DMS153 treated with DMSO at 0.1 percent for 48 hours (cell line): ENCODE measurements at regions not wholly inside any gene's neighbourhood (a gene's known extent, or its start where the extent isn't known, plus 50 kb on each side); places are given as distances from the start of the nearest gene placed in this dataset.

ENCODE experiments used
- DNase-seq: peaks from one replicate; lab custom pipeline; 2025; ENCODE audit not compliant: unreplicated experiment; lab: John Stamatoyannopoulos, UW

- DNase-seq = no peak
These were observed 205.9 kb upstream of the CDIN1 start for GRCh38 chr15:36373550-36373949.

GRCh38 chr15:36389107-36389506 is 190.3 kb upstream of the CDIN1 start:
- no peak for DNase-seq

- no peak for DNase-seq
These were observed 188.9 kb upstream of the CDIN1 start for GRCh38 chr15:36390491-36390890.

GRCh38 chr15:36392676-36393266 is 186.7 kb upstream of the CDIN1 start:
- no peak for DNase-seq

DNA sequence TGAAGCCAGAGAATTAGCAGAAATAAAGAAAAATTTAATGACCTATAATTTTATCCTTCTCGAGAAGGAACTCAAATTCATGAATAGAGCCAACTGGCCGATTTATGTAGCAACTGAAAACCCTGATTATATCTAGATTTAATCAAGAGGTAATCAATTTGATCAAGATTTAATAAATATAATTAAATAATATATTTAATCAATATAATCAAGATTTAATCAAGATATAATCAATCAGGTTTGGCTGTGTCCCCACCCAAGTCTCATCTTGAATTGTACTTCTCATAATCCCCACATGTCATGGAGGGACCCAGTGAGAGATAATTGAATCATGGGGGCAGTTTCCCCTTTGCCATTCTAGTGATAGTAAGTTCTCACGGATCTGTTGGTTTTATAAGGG is 181.2 kb upstream of the CDIN1 start:
- no peak for DNase-seq

GRCh38 chr15:36399276-36399675 is 180.2 kb upstream of the CDIN1 start:
- no peak for DNase-seq

DNA sequence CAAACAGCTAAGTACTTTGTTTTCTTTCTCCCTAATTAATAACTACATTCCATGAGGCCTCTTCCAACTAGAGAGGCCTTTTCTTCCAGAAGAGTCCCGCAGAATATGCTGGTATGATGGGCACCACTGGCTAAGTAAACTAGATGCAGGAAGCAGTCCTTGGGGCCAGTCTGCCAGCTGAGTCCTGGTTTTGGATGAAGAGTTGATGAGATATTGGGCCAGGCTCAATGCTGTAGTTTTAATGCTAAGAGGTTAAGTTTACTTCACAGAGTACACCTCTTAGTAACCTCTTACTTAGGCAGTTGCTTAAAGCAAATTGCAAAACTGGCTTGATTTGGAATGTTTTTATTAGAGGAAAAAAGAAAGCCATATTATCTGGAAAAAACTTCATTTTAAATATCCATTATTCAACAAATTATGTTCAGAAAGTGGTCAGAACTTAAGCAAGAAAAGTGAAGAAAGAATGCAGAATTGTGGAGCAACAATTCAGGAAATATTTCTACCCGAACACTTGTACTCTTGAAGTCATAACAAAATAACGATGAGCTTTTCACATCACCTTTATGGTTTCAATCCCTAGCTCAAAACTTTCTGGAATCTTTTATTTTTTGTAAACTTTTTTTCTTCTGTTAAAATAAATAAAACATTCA is 178.4 kb upstream of the CDIN1 start:
- no peak for DNase-seq

DNA sequence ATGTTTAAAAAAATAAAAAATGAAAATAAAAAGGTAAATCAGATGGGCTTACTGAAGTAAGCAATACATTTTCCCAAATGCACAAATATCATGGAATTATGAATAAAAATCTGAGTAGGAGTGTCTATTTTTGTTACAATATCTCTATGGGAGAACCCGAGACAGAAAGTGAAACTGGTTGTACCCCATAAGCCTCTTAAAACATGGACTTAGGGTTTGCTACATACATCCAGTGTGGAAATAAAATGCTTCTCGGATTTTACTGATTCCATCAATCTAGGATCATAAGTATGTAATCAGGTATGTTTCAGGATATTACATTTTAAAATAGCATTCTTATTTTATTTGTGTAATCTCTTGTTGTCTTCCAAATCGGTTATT is 177.8 kb upstream of the CDIN1 start:
- DNase-seq = no peak

GRCh38 chr15:36403351-36403750 is 176.1 kb upstream of the CDIN1 start:
- DNase-seq = no peak

- no peak for DNase-seq
These were observed 173.1 kb upstream of the CDIN1 start for GRCh38 chr15:36406366-36406765.

- no peak for DNase-seq
These were observed 172.5 kb upstream of the CDIN1 start for GRCh38 chr15:36406911-36407310.

GRCh38 chr15:36407647-36408046 is 171.8 kb upstream of the CDIN1 start:
- DNase-seq = no peak

DNA sequence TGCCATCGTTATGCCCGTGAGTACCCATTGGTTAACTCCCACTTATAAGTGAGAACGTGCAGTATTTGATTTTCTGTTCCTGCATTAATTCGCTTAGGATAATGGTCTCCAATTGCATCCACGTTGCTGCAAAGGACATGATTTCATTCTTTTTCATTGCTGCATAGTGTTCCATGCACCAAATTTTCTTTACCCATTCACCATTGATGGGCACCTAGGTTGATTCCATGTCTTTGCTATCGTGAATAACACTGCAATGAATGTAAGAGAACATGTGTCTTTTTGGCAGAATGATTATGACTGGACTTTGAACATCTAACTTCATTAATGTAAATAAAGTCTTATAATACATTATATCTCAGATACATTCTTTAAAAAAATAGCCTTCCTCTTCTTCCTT is 169.6 kb upstream of the CDIN1 start:
- no peak for DNase-seq

GRCh38 chr15:36414670-36415069 is 164.8 kb upstream of the CDIN1 start:
- no peak for DNase-seq

DNA sequence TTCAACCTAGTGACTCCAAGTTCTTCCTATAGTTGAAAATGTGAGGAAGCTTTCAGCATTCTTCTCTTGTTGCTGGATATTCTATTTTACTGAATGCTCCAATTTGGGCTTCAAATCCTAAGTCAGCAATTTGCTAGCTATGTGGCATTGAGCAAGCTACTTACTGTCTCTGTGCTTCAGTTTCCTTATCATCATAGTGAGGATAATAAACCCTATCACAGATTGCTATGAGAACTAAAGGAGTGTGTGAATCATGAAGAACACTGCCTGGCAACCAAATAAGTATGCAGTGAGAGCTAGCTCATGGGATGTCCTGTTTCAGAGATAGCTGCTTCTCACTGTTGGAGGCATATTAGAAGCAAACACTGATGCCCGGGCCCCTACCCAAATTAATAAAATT is 163.8 kb upstream of the CDIN1 start:
- no peak for DNase-seq

DNA sequence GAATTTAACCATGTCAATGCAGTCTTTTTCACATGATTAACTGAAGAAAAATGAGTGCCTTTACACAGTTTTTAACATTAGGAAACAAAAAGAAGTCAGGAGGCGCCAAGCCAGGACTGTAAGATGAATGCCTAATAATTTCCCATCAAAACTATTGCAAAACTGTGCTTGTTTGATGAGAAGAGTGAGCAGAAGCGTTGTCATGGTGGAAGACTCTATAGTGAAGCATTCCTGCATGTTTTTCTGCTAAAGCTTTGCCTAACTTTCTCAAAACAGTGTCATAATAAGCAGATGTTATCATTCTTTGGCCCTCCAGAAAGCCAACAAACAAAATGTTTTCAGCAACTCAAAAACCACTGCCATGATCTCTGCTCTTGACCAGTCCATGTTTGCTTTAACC is 156.8 kb upstream of the CDIN1 start:
- no peak for DNase-seq

- DNase-seq = no peak
These were observed 152.7 kb upstream of the CDIN1 start for GRCh38 chr15:36426691-36427090.

DNA sequence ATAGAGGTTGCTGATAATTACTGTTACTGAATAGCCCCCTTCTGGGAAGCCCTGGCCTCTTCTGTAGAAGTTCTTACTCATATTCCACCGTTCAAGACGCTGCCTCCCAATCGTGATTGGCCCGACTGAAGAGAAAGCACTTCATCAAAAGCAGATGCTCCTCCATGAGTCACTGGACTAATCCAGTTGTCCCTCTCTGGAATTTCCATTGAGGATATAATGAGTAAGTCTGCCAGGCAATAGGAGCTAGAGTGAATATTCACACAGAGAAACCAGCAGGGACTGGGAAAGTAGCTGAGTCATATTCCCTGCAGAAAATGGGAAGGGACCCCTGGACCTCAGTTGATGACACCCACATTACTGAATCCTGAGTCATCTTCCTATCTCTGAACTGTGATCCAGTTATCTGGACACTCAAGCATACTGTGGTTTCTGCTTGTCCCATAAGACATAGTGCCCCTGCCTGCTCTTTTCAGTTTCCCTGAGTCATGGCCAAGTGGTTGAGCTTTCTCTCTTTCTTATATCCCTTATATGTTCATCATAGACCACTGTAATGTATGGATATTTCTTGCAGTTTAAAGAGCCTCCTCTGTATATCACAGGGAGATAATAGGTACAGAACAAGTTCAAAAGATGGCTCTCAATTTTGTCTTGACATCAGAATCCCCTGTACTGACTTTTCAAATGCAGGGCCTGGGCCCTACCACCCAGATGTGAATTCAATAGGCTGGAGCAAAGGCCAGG is 151.2 kb upstream of the CDIN1 start:
- DNase-seq = no peak

DNA sequence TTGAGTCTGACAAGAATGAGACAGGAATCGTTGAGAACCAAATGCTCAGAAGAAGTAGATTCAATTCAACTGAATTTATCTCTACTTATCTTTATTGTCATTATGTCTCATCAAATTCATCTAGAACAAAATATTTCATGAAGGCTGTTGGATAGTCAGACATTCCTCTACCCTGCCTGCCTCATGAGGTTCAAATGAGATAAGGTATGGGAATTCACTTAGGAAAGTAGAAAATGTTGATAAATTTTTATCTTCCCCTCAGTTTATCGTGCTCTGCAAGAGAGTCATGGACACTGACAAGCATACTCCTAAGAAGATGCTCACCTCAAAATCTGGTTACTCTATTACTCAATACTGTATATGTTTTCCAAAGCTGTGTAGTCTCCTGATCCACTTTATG is 149.7 kb upstream of the CDIN1 start:
- no peak for DNase-seq

- no peak for DNase-seq
These were observed 149.1 kb upstream of the CDIN1 start for GRCh38 chr15:36430280-36430679.

DNA sequence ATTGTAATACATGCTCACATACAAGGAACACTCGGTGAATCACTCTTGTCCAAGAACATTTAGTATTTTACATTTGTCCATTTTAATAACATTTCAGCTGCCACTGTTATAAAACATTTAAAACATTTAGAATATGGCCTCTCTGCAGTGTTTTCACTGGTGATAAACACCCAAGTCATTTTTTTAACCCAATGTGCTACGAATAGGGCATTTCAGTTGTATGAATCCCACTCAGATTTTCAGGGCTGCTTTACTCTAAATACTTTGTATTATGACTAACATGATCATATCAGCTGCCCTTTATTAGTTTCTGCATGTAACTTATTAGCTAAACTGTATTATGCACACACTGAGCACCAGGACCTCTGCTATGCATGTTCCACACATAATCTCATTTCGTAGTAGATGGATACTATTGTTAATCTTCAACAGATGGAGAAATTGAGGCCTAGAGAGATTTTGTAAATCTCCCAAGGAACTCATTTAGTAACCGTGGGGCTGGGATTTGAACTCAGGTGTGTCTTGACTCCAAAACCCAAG is 148.6 kb upstream of the CDIN1 start:
- no peak for DNase-seq

DNA sequence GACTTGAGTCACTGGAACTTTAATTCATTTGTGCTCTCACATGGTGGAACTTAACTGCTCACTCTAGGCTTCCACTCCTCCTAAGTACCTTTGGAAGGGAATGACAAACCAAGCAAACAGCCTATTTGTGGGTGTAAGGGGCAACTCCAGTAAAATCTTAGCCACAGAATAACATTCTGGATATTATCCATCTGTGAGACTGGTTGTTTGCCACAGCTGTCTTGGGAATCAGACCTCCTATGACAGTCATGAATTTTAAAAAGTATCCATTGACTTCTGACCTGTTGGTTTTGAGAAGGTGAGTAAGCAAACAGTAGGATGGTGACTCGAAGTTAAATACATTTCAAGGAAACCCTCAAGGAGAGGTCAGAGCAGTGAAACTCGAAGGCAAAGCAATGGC is 147.3 kb upstream of the CDIN1 start:
- DNase-seq = no peak
